ENCODE measurements at regions not wholly inside any gene's neighbourhood (a gene's known extent, or its start where the extent isn't known, plus 50 kb on each side); places are given as distances from the start of the nearest gene placed in this dataset.

DNA sequence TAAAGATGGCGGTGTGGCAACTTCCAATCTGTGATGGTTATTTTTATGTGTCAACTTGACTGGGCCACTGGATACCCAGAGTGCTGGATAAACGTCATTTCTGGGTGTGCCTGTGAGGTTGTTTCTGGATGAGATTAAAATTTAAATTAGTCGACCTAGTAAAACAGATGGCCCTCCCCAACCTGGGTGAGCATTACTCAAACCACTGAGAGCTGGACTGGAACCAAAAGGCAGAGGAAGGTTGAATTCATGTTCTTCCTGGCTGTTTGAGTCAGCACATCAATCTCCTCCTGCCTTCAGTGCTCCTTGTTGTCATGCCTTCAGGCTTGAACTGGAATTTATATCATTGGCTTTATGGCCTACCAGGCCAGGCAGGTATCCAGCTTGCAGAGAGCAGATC lies 190.8 kb upstream of the RGPD4 start:
- TF ChIP-seq, protein P1, sequence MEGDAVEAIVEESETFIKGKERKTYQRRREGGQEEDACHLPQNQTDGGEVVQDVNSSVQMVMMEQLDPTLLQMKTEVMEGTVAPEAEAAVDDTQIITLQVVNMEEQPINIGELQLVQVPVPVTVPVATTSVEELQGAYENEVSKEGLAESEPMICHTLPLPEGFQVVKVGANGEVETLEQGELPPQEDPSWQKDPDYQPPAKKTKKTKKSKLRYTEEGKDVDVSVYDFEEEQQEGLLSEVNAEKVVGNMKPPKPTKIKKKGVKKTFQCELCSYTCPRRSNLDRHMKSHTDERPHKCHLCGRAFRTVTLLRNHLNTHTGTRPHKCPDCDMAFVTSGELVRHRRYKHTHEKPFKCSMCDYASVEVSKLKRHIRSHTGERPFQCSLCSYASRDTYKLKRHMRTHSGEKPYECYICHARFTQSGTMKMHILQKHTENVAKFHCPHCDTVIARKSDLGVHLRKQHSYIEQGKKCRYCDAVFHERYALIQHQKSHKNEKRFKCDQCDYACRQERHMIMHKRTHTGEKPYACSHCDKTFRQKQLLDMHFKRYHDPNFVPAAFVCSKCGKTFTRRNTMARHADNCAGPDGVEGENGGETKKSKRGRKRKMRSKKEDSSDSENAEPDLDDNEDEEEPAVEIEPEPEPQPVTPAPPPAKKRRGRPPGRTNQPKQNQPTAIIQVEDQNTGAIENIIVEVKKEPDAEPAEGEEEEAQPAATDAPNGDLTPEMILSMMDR (IDR thresholded peaks at IDR 0.05): no peak
- TF ChIP-seq, protein P2, sequence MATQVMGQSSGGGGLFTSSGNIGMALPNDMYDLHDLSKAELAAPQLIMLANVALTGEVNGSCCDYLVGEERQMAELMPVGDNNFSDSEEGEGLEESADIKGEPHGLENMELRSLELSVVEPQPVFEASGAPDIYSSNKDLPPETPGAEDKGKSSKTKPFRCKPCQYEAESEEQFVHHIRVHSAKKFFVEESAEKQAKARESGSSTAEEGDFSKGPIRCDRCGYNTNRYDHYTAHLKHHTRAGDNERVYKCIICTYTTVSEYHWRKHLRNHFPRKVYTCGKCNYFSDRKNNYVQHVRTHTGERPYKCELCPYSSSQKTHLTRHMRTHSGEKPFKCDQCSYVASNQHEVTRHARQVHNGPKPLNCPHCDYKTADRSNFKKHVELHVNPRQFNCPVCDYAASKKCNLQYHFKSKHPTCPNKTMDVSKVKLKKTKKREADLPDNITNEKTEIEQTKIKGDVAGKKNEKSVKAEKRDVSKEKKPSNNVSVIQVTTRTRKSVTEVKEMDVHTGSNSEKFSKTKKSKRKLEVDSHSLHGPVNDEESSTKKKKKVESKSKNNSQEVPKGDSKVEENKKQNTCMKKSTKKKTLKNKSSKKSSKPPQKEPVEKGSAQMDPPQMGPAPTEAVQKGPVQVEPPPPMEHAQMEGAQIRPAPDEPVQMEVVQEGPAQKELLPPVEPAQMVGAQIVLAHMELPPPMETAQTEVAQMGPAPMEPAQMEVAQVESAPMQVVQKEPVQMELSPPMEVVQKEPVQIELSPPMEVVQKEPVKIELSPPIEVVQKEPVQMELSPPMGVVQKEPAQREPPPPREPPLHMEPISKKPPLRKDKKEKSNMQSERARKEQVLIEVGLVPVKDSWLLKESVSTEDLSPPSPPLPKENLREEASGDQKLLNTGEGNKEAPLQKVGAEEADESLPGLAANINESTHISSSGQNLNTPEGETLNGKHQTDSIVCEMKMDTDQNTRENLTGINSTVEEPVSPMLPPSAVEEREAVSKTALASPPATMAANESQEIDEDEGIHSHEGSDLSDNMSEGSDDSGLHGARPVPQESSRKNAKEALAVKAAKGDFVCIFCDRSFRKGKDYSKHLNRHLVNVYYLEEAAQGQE (IDR thresholded peaks at IDR 0.05; ENCODE audit: low read depth, low read length): no peak
- no peak for TF ChIP-seq TAF1 (IDR thresholded peaks at IDR 0.05; ENCODE audit: borderline replicate concordance, low read depth, low read length)

All from SK-N-SH (cell line).